Loucy (cell line): ENCODE measurements at regions not wholly inside any gene's neighbourhood (a gene's known extent, or its start where the extent isn't known, plus 50 kb on each side); places are given as distances from the start of the nearest gene placed in this dataset.

Source experiments
- H2AFZ ChIP-seq: fragments of 200-600 bp; sonication (generic); 2 replicates; pipeline ENCODE4 v1.6.0; 2016; ENCODE audit warnings: antibody characterized with exemption, mild to moderate bottlenecking, low read length, moderate library complexity
- H3F3A ChIP-seq: fragments of 200-600 bp; 2 replicates; pipeline ENCODE4 v1.6.0; 2016; ENCODE audit warnings: antibody characterized with exemption, low read depth, mild to moderate bottlenecking
- H3K27me3 ChIP-seq: fragments of 200-600 bp; sonication (generic); 2 replicates; pipeline ENCODE4 v1.6.1; 2014; ENCODE audit warnings: low read length, mild to moderate bottlenecking; ENCODE audit not compliant: insufficient read depth, poor library complexity, severe bottlenecking
- H3K36me3 ChIP-seq: fragments of 200-600 bp; sonication (generic); 2 replicates; pipeline ENCODE4 v1.6.1; 2016; ENCODE audit warnings: low read length; ENCODE audit not compliant: insufficient read depth
- H3K4me1 ChIP-seq: fragments of 200-600 bp; sonication (generic); 2 replicates; pipeline ENCODE4 v1.5.1; 2014; ENCODE audit warnings: low read length, mild to moderate bottlenecking; ENCODE audit not compliant: insufficient read depth, poor library complexity, severe bottlenecking
- H3K4me2 ChIP-seq: fragments of 200-600 bp; sonication (generic); 2 replicates; pipeline ENCODE4 v1.6.0; 2014; ENCODE audit warnings: antibody characterized with exemption, low read length, low read depth, mild to moderate bottlenecking; ENCODE audit not compliant: poor library complexity, severe bottlenecking
- H3K4me3 ChIP-seq: fragments of 200-600 bp; sonication (generic); 2 replicates; pipeline ENCODE4 v1.5.1; 2014; ENCODE audit warnings: low read length, mild to moderate bottlenecking, mixed read lengths; ENCODE audit not compliant: poor library complexity, severe bottlenecking
- H3K79me2 ChIP-seq: fragments of 200-600 bp; sonication (generic); 2 replicates; pipeline ENCODE4 v1.6.1; 2014; ENCODE audit warnings: low read length; ENCODE audit not compliant: insufficient read depth
- H3K9ac ChIP-seq: fragments of 200-600 bp; sonication (generic); 2 replicates; pipeline ENCODE4 v1.6.0; 2014; ENCODE audit warnings: mild to moderate bottlenecking, low read depth, low read length, moderate library complexity; ENCODE audit not compliant: poor library complexity, severe bottlenecking
- H3K9me2 ChIP-seq: fragments of 200-600 bp; sonication (generic); replicated peaks from 2 replicates; pipeline ENCODE4 v1.6.1; 2016; ENCODE audit warnings: low read depth, low read length, mixed read lengths
- H3K9me3 ChIP-seq: fragments of 200-600 bp; sonication (generic); 2 replicates; pipeline ENCODE4 v1.6.1; 2014; ENCODE audit warnings: mild to moderate bottlenecking, antibody characterized with exemption, low read length, low read depth; ENCODE audit not compliant: insufficient read depth
- H4K20me1 ChIP-seq: fragments of 200-600 bp; sonication (generic); 2 replicates; pipeline ENCODE4 v1.6.0; 2014; ENCODE audit warnings: antibody characterized with exemption, low read length, mild to moderate bottlenecking; ENCODE audit not compliant: insufficient read depth, poor library complexity, severe bottlenecking
- EZH2phosphoT487 ChIP-seq: fragments of 200-600 bp; IDR thresholded peaks from 2 replicates; pipeline ENCODE4 v1.6.1; 2018; ENCODE audit warnings: antibody characterized with exemption, mild to moderate bottlenecking, moderate library complexity, borderline replicate concordance
- TF ChIP-seq, protein P1 (sequence below): fragments of 200-600 bp; sonication (generic); conservative IDR thresholded peaks from 2 replicates; pipeline ENCODE4 v1.5.1; 2014; ENCODE audit warnings: mild to moderate bottlenecking, antibody characterized with exemption, low read length

DNA sequence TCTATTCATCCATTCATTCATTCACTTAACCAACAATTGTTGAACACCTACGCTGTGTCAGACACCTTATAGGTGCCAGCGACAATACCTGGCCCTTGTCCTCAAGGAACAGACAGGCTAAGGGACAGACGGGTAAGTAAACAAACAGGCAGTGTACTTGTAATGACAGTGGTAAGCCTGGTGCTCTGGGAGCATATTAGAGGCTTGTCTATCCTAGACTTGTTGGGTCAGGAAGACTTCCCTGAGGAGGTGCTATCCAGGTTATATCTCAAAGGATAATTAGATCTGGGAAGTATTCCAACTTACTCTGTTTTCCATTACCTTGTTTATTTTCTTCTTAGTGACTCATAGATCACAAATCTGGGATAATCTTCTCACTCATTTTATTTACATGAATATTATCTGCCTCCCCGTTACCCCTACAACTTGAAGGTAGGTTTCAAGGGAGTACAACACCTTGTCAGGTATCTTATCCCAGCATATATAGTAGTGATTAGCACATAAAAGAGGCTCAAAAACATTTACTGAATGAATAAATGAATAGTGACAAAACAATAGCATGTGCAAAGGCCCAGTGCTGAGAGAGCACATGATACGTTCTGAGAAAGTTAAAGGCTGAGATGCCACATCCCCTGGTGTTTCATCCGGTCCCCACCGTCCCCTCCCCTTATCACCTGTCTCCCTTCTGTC lies 75.3 kb upstream of the NCAM1 start:
- Histone ChIP-seq H3K27me3 (no peaks in the 10 kb centered on the region), H3K9me3 (no peaks in the 10 kb centered on the region), H3K9me2 (no peaks in the 10 kb centered on the region), H3K9ac (no peak overlapping the region), H3K4me3 (no peak overlapping the region), H2AFZ (no peak overlapping the region), H3K4me2 (no peak overlapping the region), H4K20me1 (no peaks in the 10 kb centered on the region), H3K4me1 (no peaks in the 10 kb centered on the region), H3K79me2 (no peaks in the 10 kb centered on the region), H3K36me3 (no peaks in the 10 kb centered on the region), H3F3A (no peaks in the 10 kb centered on the region)
- TF ChIP-seq, protein P1, sequence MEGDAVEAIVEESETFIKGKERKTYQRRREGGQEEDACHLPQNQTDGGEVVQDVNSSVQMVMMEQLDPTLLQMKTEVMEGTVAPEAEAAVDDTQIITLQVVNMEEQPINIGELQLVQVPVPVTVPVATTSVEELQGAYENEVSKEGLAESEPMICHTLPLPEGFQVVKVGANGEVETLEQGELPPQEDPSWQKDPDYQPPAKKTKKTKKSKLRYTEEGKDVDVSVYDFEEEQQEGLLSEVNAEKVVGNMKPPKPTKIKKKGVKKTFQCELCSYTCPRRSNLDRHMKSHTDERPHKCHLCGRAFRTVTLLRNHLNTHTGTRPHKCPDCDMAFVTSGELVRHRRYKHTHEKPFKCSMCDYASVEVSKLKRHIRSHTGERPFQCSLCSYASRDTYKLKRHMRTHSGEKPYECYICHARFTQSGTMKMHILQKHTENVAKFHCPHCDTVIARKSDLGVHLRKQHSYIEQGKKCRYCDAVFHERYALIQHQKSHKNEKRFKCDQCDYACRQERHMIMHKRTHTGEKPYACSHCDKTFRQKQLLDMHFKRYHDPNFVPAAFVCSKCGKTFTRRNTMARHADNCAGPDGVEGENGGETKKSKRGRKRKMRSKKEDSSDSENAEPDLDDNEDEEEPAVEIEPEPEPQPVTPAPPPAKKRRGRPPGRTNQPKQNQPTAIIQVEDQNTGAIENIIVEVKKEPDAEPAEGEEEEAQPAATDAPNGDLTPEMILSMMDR = no peak
- no peak for TF ChIP-seq EZH2phosphoT487

DNA sequence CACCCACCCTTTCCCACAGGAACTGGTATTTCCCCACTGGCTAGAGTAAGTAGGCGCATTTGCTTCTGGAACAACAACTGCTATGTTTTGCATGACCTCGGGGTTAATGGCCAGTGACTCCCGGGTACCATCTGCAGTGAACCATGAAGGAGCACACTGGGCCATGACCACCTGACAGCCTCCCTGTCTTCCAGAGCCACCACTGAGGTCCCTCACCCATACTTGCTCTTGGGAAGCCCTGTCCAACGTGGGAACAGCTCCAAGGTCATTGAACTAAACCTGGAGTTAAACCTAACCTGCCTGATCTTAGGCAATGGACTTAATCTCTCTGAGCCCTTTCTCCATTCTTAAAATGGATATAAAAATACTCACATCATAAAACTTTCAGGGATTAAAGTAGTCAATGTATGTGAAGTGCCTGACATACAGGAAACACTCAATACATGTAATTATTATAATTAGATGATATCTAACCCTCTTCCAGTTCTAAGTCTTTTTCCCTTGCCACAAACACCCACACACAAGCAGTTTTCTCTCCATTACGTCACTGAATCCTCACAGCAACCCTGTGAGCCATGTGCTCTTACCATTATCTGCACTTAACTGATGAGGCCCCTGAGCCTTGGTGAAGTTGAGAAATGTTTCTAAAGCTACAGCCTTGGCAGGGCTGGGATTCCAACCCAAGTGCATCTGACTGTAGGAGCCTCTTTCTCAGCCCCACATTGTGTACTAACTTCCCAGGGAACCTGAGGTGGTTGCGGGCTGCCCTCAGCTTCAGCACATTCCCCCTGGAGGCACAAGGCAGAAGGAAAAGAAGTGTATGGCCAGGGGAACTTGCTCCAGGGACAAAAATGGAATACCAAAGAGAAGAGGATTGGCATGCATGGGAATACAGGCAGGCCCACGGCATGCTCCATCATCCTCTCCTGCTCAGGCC lies 74.5 kb upstream of the NCAM1 start:
- no peak overlapping the region for H3K9ac ChIP-seq
- no peaks in the 10 kb centered on the region for H3K79me2 ChIP-seq
- H3K4me2 ChIP-seq = no peak overlapping the region

DNA sequence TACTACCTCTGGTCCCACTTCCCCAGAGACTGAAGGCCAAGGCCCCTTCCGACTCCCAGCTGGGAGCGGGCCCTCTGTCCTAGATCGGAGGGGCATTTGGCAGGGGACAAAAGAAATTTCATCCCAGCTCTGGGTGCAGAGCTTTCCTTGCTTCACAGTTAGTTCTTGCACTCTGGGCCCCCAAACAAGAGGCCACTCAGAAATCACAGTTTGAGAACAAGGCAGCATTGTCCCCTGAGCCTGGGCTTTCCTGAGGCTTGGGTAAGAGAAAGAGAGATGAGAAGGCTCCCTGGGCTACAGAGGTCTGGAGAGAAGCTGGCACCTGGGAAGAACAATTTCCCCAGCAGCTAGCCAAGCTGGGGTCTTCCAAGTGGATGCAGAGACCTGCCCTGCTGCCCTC lies 71.8 kb upstream of the NCAM1 start:
- no peaks in the 10 kb centered on the region for H3K79me2 ChIP-seq
- no peak overlapping the region for H3K9ac ChIP-seq
- no peak overlapping the region for H3K4me2 ChIP-seq
- TF ChIP-seq, protein P1 = no peak
- no peak for TF ChIP-seq EZH2phosphoT487
- H3K4me1 ChIP-seq = no peaks in the 10 kb centered on the region
- no peaks in the 10 kb centered on the region for H3K27me3 ChIP-seq
- H3K9me2 ChIP-seq = no peaks in the 10 kb centered on the region
- no peak overlapping the region for H2AFZ ChIP-seq
- no peaks in the 10 kb centered on the region for H3K36me3 ChIP-seq
- H4K20me1 ChIP-seq = no peaks in the 10 kb centered on the region
- no peaks in the 10 kb centered on the region for H3F3A ChIP-seq
- H3K9me3 ChIP-seq = no peaks in the 10 kb centered on the region
- H3K4me3 ChIP-seq = no peak overlapping the region

More for the DNA sequence above, 74.5 kb upstream of the NCAM1 start:
- Histone ChIP-seq H3F3A (no peaks in the 10 kb centered on the region), H3K4me3 (no peak overlapping the region), H2AFZ (no peak overlapping the region), H3K27me3 (no peaks in the 10 kb centered on the region), H3K9me3 (no peaks in the 10 kb centered on the region), H4K20me1 (no peaks in the 10 kb centered on the region), H3K4me1 (no peaks in the 10 kb centered on the region), H3K9me2 (no peaks in the 10 kb centered on the region), H3K36me3 (no peaks in the 10 kb centered on the region)
- no peak for TF ChIP-seq EZH2phosphoT487
- TF ChIP-seq, protein P1 = no peak
